ENCODE measurements at regions not wholly inside any gene's neighbourhood (a gene's known extent, or its start where the extent isn't known, plus 50 kb on each side); places are given as distances from the start of the nearest gene placed in this dataset.
"Not testable (repeated sequence)": the region's sequence is repeated elsewhere in the genome, so short reads cannot be mapped to it uniquely, and the experiment has no call there.

- Histone ChIP-seq H3K4me1 (no peaks in the 10 kb centered on the region), H3K27me3 (no peaks in the 10 kb centered on the region), H3K4me3 (no peak overlapping the region), H3K4me2 (no peak overlapping the region), H3K9ac (no peak overlapping the region), H3K9me3 (peaks cover 39% of the 10 kb centered on the region), H4K20me1 (no peaks in the 10 kb centered on the region), H3K36me3 (no peaks in the 10 kb centered on the region), H3K27ac (no peak overlapping the region)
- TF ChIP-seq Cebpa-rat (IDR thresholded peaks at IDR 0.05), result no peak
These were observed 209.5 kb upstream of the PITRM1 start for GRCh38 chr10:3382092-3382491.

- Histone ChIP-seq H3K27me3 (no peaks in the 10 kb centered on the region), H3K27ac (no peak overlapping the region), H4K20me1 (no peaks in the 10 kb centered on the region), H3K4me1 (no peaks in the 10 kb centered on the region), H3K4me2 (no peak overlapping the region), H3K9me3 (peaks cover 25% of the 10 kb centered on the region), H3K36me3 (no peaks in the 10 kb centered on the region), H3K4me3 (no peak overlapping the region), H3K9ac (no peak overlapping the region)
- TF ChIP-seq Cebpa-rat (IDR thresholded peaks at IDR 0.05), result no peak
These were observed 207.9 kb upstream of the PITRM1 start for GRCh38 chr10:3380406-3381050.

GRCh38 chr10:3376631-3377030 lies 204.0 kb upstream of the PITRM1 start:
- peaks cover 7% of the 10 kb centered on the region; the same call in 1 of the 2 replicates for H3K9me3 ChIP-seq
- no peak overlapping the region for H3K4me3 ChIP-seq
- no peak overlapping the region for H3K4me2 ChIP-seq
- no peaks in the 10 kb centered on the region for H3K36me3 ChIP-seq
- no peaks in the 10 kb centered on the region for H3K4me1 ChIP-seq
- H3K27ac ChIP-seq, result no peak overlapping the region
- no peaks in the 10 kb centered on the region for H4K20me1 ChIP-seq
- H3K27me3 ChIP-seq, result no peaks in the 10 kb centered on the region
- H3K9ac ChIP-seq, result no peak overlapping the region
- TF ChIP-seq Cebpa-rat (IDR thresholded peaks at IDR 0.05), result no peak

- no peak for TF ChIP-seq Cebpa-rat (IDR thresholded peaks at IDR 0.05)
- Histone ChIP-seq H3K9me3 (peaks cover 7% of the 10 kb centered on the region; the same call in 1 of the 2 replicates), H4K20me1 (no peaks in the 10 kb centered on the region), H3K4me2 (no peak overlapping the region), H3K9ac (no peak overlapping the region), H3K27me3 (no peaks in the 10 kb centered on the region), H3K27ac (no peak overlapping the region), H3K36me3 (no peaks in the 10 kb centered on the region), H3K4me1 (no peaks in the 10 kb centered on the region), H3K4me3 (no peak overlapping the region)
These were observed 202.9 kb upstream of the PITRM1 start for GRCh38 chr10:3375505-3375904.

- no peaks in the 10 kb centered on the region for H3K4me1 ChIP-seq
- no peaks in the 10 kb centered on the region for H4K20me1 ChIP-seq
- no peak overlapping the region for H3K4me2 ChIP-seq
- no peak overlapping the region for H3K4me3 ChIP-seq
- H3K9ac ChIP-seq, result no peak overlapping the region
- no peak overlapping the region for H3K27ac ChIP-seq
- no peaks in the 10 kb centered on the region for H3K27me3 ChIP-seq
- TF ChIP-seq Cebpa-rat (IDR thresholded peaks at IDR 0.05), result no peak
- peaks cover 5% of the 10 kb centered on the region; the same call in 1 of the 2 replicates for H3K9me3 ChIP-seq
- no peaks in the 10 kb centered on the region for H3K36me3 ChIP-seq
These were observed 202.3 kb upstream of the PITRM1 start for GRCh38 chr10:3374914-3375313.

GRCh38 chr10:3373374-3374027 lies 200.9 kb upstream of the PITRM1 start:
- H4K20me1 ChIP-seq, H3K4me3 ChIP-seq, H3K9me3 ChIP-seq, H3K4me2 ChIP-seq, H3K9ac ChIP-seq, H3K36me3 ChIP-seq, H3K4me1 ChIP-seq, H3K27me3 ChIP-seq, H3K27ac ChIP-seq: not testable (repeated sequence)

GRCh38 chr10:3372281-3372680 lies 199.7 kb upstream of the PITRM1 start:
- Histone ChIP-seq H3K9me3 (no peaks in the 10 kb centered on the region), H3K4me3 (no peak overlapping the region), H3K4me2 (no peak overlapping the region), H3K9ac (no peak overlapping the region), H3K27me3 (no peaks in the 10 kb centered on the region), H3K4me1 (peaks cover 7% of the 10 kb centered on the region; the same call in 1 of the 2 replicates), H3K36me3 (no peaks in the 10 kb centered on the region), H4K20me1 (no peaks in the 10 kb centered on the region), H3K27ac (no peak overlapping the region)
- TF ChIP-seq Cebpa-rat (IDR thresholded peaks at IDR 0.05), result no peak

GRCh38 chr10:3371624-3372023 lies 199.0 kb upstream of the PITRM1 start:
- not testable (repeated sequence) for H3K36me3 ChIP-seq, H3K4me3 ChIP-seq, H4K20me1 ChIP-seq, H3K27ac ChIP-seq, H3K4me2 ChIP-seq, H3K9ac ChIP-seq, H3K9me3 ChIP-seq, H3K27me3 ChIP-seq, H3K4me1 ChIP-seq

- no peak for TF ChIP-seq Cebpa-rat (IDR thresholded peaks at IDR 0.05)
- Histone ChIP-seq H3K4me2 (no peak overlapping the region), H4K20me1 (no peaks in the 10 kb centered on the region), H3K36me3 (no peaks in the 10 kb centered on the region), H3K27me3 (no peaks in the 10 kb centered on the region), H3K9me3 (peaks cover 14% of the 10 kb centered on the region), H3K9ac (no peak overlapping the region), H3K4me1 (peaks cover 7% of the 10 kb centered on the region; the same call in 1 of the 2 replicates), H3K27ac (no peak overlapping the region), H3K4me3 (no peak overlapping the region)
These were observed 194.3 kb upstream of the PITRM1 start for GRCh38 chr10:3366735-3367405.

GRCh38 chr10:3366043-3366442 lies 193.5 kb upstream of the PITRM1 start:
- H4K20me1 ChIP-seq, result no peaks in the 10 kb centered on the region
- peaks cover 7% of the 10 kb centered on the region; the same call in 1 of the 2 replicates for H3K4me1 ChIP-seq
- no peak overlapping the region for H3K27ac ChIP-seq
- no peak overlapping the region for H3K4me3 ChIP-seq
- H3K27me3 ChIP-seq, result no peaks in the 10 kb centered on the region
- no peaks in the 10 kb centered on the region for H3K36me3 ChIP-seq
- H3K9ac ChIP-seq, result no peak overlapping the region
- no peak for TF ChIP-seq Cebpa-rat (IDR thresholded peaks at IDR 0.05)
- H3K9me3 ChIP-seq, result peaks cover 22% of the 10 kb centered on the region
- H3K4me2 ChIP-seq, result no peak overlapping the region
